Chondrocyte (in vitro differentiated cells): ENCODE measurements at regions not wholly inside any gene's neighbourhood (a gene's known extent, or its start where the extent isn't known, plus 50 kb on each side); places are given as distances from the start of the nearest gene placed in this dataset.

Experiments
- DNase-seq: peaks from one replicate; pipeline ENCODE4 v3.0.0; 2021; ENCODE audit warnings: mixed read lengths, low spot score
- H3K27ac Mint-ChIP-seq: one replicate; pipeline ENCODE4 v1.8.0; 2021; ENCODE audit warnings: mild to moderate bottlenecking, moderate library complexity, mixed read lengths; ENCODE audit not compliant: unreplicated experiment
- H3K27me3 Mint-ChIP-seq: 2 replicates; pipeline ENCODE4 v1.8.0; 2021; ENCODE audit warnings: low read depth, mixed read lengths
- H3K36me3 Mint-ChIP-seq: 2 replicates; pipeline ENCODE4 v1.8.0; 2021; ENCODE audit warnings: low read depth, mixed read lengths
- H3K4me1 Mint-ChIP-seq: 2 replicates; pipeline ENCODE4 v1.8.0; 2021; ENCODE audit warnings: low read depth, mild to moderate bottlenecking, mixed read lengths
- H3K4me3 Mint-ChIP-seq: one replicate; pipeline ENCODE4 v1.8.0; 2021; ENCODE audit warnings: mild to moderate bottlenecking, moderate library complexity, mixed read lengths; ENCODE audit not compliant: unreplicated experiment
- H3K9me3 Mint-ChIP-seq: 2 replicates; pipeline ENCODE4 v1.8.0; 2021; ENCODE audit warnings: low read depth, mixed read lengths
- TF ChIP-seq, protein P1 (sequence below): fragments of 200-600 bp; sonication (generic); IDR thresholded peaks from 2 replicates; pipeline ENCODE4 v1.5.0; 2021; ENCODE audit warnings: antibody characterized with exemption, mild to moderate bottlenecking, moderate library complexity

DNA sequence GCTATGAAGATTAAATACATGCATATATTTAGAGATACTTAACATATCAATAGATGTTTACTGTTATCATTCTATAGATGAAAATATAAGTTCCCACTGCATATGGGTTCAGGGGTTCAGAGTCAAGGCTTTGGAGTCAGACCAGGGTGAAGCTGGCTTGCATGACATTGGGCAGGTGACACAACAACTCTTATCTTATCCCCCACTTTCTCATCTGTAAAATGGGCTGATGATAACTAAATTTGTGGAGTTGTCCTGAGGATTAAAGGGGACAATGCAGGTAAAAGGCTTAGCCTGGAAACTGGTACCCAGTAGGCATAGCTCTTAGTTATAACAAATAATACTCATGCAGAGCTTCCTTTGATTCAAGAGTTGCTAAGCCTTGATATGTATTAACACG is 72.6 kb upstream of the BRINP1 start:
- Mint-ChIP-seq H3K36me3 (no peaks in the 10 kb centered on the region), H3K4me3 (no peak overlapping the region), H3K9me3 (no peaks in the 10 kb centered on the region), H3K27ac (no peak overlapping the region), H3K4me1 (no peaks in the 10 kb centered on the region), H3K27me3 (peaks cover 3% of the 10 kb centered on the region)
- TF ChIP-seq, protein P1, sequence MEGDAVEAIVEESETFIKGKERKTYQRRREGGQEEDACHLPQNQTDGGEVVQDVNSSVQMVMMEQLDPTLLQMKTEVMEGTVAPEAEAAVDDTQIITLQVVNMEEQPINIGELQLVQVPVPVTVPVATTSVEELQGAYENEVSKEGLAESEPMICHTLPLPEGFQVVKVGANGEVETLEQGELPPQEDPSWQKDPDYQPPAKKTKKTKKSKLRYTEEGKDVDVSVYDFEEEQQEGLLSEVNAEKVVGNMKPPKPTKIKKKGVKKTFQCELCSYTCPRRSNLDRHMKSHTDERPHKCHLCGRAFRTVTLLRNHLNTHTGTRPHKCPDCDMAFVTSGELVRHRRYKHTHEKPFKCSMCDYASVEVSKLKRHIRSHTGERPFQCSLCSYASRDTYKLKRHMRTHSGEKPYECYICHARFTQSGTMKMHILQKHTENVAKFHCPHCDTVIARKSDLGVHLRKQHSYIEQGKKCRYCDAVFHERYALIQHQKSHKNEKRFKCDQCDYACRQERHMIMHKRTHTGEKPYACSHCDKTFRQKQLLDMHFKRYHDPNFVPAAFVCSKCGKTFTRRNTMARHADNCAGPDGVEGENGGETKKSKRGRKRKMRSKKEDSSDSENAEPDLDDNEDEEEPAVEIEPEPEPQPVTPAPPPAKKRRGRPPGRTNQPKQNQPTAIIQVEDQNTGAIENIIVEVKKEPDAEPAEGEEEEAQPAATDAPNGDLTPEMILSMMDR: no peak
- no peak for DNase-seq

DNA sequence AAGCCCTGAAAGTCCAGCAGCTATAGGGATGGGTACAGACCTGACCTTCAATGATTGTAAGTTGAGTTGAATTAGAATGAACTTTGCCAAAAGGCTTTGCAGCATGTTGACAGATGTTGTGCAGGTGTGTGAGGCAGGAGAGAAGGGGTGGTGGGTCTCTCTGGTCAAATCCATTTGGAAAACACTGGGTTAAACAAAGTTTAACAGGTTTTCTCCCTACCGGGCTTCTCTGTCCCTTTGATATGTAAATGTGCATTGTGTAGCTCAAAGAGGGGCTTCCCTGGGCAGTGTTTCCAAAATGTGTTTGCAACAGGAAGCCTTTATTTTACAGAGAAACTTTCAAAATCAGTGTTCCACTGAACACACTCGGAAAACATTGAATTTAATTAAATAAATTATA is 72.1 kb upstream of the BRINP1 start:
- TF ChIP-seq, protein P1: no peak
- no peaks in the 10 kb centered on the region for H3K4me1 Mint-ChIP-seq
- no peaks in the 10 kb centered on the region for H3K36me3 Mint-ChIP-seq
- H3K27ac Mint-ChIP-seq: no peak overlapping the region
- no peaks in the 10 kb centered on the region for H3K9me3 Mint-ChIP-seq
- H3K27me3 Mint-ChIP-seq: peaks cover 3% of the 10 kb centered on the region
- no peak for DNase-seq
- H3K4me3 Mint-ChIP-seq: no peak overlapping the region

DNA sequence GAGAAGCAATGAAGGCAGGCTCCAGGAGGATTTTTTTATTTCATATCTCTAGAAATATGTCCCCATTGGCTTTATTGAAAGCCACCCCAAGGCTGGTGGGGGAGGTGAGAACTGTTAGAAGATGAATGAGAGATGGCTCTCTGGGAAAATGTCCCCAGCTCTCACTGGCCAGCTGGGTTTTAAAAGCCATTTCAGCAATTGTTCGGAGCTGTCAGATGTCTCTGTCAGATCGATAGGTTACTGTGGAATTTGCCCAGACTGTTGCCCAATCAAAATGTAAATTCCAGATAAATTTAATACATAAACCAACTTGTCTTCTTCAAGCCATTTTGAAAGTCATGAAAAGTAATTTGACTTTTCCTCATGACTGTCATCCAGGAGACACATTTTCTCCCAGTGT is 67.0 kb upstream of the BRINP1 start:
- Mint-ChIP-seq H3K9me3 (no peaks in the 10 kb centered on the region), H3K27ac (no peak overlapping the region), H3K27me3 (no peaks in the 10 kb centered on the region), H3K4me1 (no peaks in the 10 kb centered on the region), H3K4me3 (no peak overlapping the region), H3K36me3 (no peaks in the 10 kb centered on the region)
- TF ChIP-seq, protein P1: no peak
- DNase-seq: no peak

DNA sequence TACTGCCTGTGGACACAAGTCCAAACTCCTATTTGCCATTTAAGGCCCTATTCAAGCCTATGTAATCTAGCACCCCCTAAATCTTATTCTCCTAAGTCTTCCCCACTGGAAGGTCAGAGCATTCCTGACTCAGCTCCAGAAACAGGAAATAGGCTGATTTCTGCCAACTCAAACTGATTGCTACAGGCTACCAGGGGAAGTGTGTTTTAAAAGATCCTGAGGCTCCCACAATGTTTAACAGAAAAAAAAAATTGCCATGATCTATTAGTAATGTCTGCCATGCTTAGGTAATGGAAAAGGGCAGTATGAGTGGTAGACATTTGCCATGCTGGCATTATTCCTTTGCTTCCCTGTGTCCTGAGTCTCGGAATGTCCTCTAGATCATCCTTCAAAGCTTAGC is 65.8 kb upstream of the BRINP1 start:
- no peak overlapping the region for H3K4me3 Mint-ChIP-seq
- H3K9me3 Mint-ChIP-seq: no peaks in the 10 kb centered on the region
- no peaks in the 10 kb centered on the region for H3K36me3 Mint-ChIP-seq
- TF ChIP-seq, protein P1: no peak
- H3K27ac Mint-ChIP-seq: no peak overlapping the region
- no peaks in the 10 kb centered on the region for H3K4me1 Mint-ChIP-seq
- no peaks in the 10 kb centered on the region for H3K27me3 Mint-ChIP-seq
- no peak for DNase-seq

DNA sequence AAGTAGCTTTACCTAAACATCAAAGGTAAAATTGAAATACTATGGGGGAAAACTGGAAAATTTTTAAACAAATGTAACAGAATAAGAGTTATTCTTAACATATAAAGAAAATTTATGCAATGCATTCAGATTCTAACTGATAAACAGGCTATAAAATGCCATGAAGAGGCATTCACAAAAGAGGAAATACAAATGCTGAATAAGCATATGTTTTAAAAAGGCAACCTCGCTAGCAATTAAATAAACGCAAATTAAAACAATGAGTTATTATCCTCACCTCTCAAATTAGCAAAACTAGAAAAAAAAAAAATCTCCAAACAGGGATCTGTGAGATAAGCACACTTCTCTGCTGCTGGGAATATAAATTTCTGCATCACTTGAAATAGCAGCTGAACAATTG is 63.2 kb upstream of the BRINP1 start:
- Mint-ChIP-seq H3K4me1 (no peaks in the 10 kb centered on the region), H3K4me3 (no peak overlapping the region), H3K27ac (no peak overlapping the region), H3K9me3 (peaks cover 9% of the 10 kb centered on the region), H3K27me3 (no peaks in the 10 kb centered on the region), H3K36me3 (no peaks in the 10 kb centered on the region)
- no peak for DNase-seq
- TF ChIP-seq, protein P1: no peak
